Endothelial cell of hepatic sinusoid (primary cell): ENCODE measurements at regions not wholly inside any gene's neighbourhood (a gene's known extent, or its start where the extent isn't known, plus 50 kb on each side); places are given as distances from the start of the nearest gene placed in this dataset.
"Not testable (repeated sequence)": the region's sequence is repeated elsewhere in the genome, so short reads cannot be mapped to it uniquely, and the experiment has no call there.

ENCODE experiments used
- in situ Hi-C: cut with HindIII; loops from 2 replicates; pipeline ENCODE4 v1.10.0; 2017; ENCODE audit warnings: low sequenced_read_pairs

DNA sequence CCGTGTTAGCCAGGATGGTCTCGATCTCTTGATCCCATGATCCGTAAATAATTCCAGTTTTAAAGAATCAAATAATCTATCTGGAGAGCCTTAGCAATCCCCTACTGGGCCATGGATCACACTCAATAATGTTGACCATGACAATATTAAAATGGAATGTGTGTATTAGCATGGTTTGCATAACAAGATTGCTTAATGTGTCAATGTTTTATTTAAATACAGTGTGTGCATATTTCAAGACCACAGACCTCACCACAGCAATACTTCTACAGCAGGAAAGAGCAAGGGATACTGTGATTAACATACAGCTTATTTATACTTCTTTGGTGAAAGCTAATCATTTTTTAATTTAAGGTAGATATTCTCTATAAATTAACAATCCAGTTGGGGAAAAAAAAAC lies 470.4 kb downstream of the TFAP2B start:
- in situ Hi-C loops, result no loop called here

DNA sequence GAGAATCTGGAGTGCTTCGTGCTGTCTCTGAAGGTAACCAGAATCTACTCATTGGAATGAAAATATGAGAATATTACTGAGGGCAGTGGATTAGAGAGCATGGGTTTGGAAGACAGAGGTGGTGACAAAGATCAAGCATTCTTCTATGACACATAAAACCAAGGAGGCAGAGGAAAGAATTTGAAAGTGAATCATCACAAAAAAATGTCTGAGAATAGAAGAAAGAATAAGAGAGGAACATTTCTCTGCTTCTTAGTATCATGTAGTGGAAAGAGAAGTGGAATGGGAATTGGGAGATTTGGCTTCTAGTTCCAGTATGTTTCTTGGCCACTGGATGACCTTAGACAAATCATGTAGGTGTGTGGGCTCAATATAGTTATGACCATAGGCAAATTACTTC lies 474.0 kb downstream of the TFAP2B start:
- in situ Hi-C loops, result no loop called here

- in situ Hi-C loops, result no loop called here
These were observed 481.1 kb downstream of the TFAP2B start for GRCh38 chr6:51299621-51300380.

DNA sequence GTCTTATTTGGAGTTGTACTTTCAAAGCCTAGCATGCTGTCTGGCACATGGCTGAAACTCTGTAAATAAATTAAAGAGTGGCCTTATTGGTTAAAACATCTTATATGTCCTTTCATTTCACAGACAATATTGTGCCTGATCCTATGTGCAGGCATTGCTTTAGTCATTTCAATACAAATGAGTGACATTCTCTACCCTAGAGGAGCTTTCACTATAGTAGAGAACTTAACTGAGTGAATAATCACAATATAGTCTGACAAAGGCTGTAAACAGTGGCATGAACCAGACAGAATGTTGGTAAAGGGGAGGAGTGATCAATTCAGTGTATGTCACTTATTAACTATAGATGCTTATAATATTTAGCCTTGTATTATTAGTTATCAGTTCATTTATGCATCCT lies 481.8 kb downstream of the TFAP2B start:
- in situ Hi-C loops, result no loop called here

GRCh38 chr6:51301962-51302361 lies 483.3 kb downstream of the TFAP2B start:
- in situ Hi-C loops, result no loop called here

DNA sequence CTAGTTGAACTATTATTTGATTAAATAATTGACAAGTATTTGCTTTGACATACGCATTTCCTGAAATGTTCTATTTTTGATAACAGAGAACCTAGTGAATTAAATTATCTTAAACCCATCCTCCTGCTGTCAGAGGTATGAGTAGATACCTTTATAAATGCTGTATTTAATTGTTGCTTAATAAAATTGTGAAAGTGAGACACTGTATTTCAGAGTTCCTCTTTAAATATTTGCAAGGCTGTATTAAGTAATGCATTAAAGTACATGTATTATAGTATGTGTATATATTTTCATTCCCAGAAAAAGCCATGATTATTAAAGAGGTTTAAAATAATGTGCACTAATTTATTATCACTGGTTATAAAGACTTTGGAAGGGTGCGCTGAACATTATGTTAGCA lies 483.8 kb downstream of the TFAP2B start:
- in situ Hi-C loops, result no loop called here

DNA sequence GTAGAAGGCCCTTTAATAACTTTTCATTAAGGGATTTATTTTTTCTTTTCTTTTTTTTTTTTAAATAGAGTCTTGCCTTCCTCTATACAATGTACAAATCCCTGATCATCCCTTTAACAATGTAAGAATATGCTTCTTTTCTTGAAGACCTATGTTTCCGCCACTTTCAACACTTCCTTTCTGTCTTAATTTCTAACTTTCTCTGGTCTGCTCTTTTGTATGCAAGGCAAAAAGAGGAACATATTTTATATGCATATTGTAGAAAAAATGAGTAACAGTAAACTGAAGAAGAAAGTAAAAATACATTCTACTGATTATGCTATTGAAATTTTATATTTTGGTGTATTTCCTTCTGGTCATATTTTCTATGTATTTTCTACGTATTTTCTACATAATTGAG lies 484.7 kb downstream of the TFAP2B start:
- in situ Hi-C loops, result no loop called here

DNA sequence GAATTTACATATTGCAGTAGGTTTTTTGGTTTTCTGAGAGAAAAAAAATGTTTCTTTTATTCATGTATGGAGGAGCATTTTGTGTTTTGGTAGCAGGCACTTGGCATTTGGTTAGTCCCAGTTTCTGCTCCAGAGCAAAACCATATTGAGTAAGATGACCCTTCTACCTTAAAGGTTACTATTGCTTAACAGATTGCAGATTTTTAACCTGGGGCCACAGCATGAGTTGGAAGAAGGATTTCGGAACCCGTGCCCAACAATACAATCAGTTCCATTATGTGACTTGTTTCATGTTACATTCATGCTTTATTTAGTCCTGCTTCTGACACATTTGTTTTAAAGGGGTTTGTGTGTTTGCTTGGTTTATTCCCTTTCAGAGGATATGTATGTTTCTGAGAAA lies 496.3 kb downstream of the TFAP2B start:
- in situ Hi-C loops, result no loop called here

DNA sequence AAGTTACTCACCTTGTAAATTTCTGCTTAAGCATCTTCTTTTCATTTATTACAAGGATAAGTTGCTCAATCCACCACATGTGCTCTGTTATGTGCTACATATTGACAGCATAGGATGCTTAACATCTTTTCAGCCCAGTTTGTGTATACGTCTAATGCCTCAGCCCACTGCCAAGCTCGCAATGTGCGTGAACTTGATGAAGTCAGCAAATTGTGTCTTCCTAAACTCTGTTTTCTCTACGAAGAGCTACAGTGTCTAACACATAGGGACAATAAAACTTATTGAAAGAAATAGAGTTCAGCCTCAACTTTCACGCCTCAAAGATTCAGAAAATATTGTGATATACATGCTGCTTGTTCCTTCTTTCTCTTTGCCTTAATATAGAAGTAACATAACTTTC lies 500.0 kb downstream of the TFAP2B start:
- in situ Hi-C loops, result no loop called here

DNA sequence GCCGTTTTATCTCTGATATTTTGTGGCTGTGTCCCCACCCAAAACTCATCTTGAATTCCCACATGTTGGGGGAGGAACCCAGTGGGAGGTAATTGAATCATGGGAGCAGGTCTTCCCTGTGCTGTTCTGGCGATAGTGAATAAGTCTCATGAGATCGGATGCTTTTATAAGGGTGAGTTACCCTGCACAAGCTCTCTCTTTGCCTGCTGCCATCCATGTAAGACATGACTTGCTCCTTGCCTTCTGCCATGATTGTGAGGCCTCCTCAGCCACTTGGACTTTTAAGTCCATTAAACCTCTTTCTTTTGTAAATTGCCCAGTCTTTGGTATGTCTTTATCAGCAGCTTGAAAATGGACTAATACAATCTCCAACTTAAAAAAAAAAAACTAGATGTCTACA lies 502.8 kb downstream of the TFAP2B start:
- in situ Hi-C loops, result not testable (repeated sequence)

GRCh38 chr6:51322505-51322904 lies 503.8 kb downstream of the TFAP2B start:
- in situ Hi-C loops, result no loop called here

DNA sequence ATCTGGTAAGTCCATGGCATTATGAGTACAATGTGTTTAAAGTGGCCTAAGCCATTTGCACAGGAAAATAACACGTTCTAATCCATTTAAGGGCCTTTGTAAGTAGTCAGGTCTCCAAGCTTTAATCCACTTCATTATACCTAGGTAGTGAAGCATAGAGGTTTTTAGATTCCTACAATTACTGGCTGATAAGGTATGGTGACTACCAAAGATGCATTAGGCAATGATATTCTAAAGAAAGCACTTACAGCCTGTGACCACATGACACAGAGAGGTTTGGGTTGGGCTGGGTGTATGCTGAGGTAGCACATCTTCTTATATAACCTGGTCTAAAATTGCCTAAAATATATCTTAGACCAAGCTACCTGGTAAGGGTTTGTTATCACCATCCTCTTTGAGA lies 504.4 kb downstream of the TFAP2B start:
- in situ Hi-C loops, result no loop called here

GRCh38 chr6:51330971-51331370 lies 512.3 kb downstream of the TFAP2B start:
- in situ Hi-C loops, result no loop called here

DNA sequence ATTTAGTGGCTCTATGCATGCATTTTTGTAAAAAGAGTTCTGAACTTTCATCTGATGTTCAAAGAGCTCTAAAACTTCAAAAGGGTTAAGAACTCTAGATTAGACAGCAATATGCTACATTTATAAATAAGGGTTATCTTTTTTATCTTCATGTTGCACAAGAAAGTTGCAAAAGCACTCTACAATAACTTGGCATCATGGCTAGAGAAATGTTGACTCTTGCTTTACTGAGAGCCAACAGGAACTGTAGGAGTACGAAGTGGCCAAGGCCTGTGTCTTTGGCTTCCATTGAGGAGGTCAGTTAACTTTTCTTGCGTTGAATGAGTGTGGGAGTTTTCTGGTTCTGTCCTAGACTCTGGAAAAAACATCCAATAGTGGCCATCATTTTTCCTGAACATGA lies 516.9 kb downstream of the TFAP2B start:
- in situ Hi-C loops, result no loop called here

DNA sequence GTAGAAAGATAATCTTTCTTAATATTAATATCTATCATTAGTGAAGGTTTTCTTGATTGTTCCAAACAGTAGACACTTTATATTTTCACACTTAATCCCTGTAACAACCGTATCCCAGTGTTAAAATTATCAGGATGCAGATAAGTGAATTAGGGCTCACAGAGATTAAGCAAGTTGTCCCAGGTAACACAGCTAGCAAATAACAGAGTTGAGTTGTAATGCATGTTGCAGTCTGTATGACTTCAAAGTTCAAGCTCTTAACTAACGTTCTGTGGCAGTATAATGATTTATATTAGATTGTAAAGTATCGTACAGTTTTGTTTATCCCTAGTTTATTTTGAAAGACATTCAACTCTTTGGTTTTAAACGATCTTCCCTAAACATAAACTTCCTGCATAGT lies 517.5 kb downstream of the TFAP2B start:
- in situ Hi-C loops, result no loop called here

- in situ Hi-C loops, result no loop called here
These were observed 518.6 kb downstream of the TFAP2B start for GRCh38 chr6:51337277-51337676.

GRCh38 chr6:51339108-51339507 lies 520.4 kb downstream of the TFAP2B start:
- in situ Hi-C loops, result no loop called here

- in situ Hi-C loops, result no loop called here
These were observed 521.1 kb downstream of the TFAP2B start for GRCh38 chr6:51339728-51340127.

DNA sequence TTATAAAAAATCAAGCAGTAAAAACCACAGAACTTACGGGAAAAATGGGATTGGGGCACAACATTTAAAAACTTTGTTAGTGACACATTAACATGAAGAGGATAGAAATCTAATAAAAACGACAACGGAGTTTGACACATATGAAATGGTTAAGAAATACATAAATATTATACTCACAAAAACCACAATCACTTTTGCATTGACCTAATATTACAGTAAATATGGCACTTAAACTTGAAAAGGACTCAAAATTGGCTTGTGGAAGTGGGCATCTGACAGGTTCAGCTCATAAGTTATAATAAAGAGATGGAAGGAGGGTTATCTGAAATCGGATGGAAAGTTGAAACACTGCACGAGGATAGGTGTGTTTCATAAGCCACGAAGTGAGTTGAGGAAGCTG lies 523.7 kb downstream of the TFAP2B start:
- in situ Hi-C loops, result no loop called here

DNA sequence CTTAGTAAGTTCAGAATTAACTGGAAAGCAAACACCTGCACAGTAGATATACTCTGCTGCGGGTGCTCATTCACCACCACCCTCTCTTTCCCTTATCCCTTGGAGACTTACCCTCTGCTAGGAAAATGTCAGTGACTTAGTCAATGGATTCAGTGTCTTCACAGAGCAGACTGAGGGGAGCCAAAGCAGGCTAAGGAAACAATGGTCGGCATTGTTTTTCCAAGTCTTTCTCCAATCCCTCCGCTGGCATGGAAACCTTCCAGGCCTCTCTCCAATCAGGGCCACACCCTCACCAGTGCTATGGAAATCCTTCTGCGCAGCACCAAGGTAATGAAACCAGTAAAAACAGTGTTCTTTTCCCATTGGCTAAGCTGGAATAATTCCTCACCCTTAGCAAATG lies 531.2 kb downstream of the TFAP2B start:
- in situ Hi-C loops, result no loop called here

- in situ Hi-C loops, result no loop called here
These were observed 531.7 kb downstream of the TFAP2B start for GRCh38 chr6:51350308-51350904.

- in situ Hi-C loops, result no loop called here
These were observed 533.9 kb downstream of the TFAP2B start for GRCh38 chr6:51352506-51353029.

GRCh38 chr6:51360287-51360686 lies 541.6 kb downstream of the TFAP2B start:
- in situ Hi-C loops, result no loop called here
